ENCODE measurements at regions not wholly inside any gene's neighbourhood (a gene's known extent, or its start where the extent isn't known, plus 50 kb on each side); places are given as distances from the start of the nearest gene placed in this dataset.

GRCh38 chr1:97996880-97997279, 76.0 kb upstream of the DPYD start:
- TF ChIP-seq EP300 (IDR thresholded peaks at IDR 0.05) (no peak), POLR2AphosphoS5 (IDR thresholded peaks at IDR 0.05) (no peak), POLR2A (IDR thresholded peaks at IDR 0.05) (no peak)
- TF ChIP-seq, protein P1, sequence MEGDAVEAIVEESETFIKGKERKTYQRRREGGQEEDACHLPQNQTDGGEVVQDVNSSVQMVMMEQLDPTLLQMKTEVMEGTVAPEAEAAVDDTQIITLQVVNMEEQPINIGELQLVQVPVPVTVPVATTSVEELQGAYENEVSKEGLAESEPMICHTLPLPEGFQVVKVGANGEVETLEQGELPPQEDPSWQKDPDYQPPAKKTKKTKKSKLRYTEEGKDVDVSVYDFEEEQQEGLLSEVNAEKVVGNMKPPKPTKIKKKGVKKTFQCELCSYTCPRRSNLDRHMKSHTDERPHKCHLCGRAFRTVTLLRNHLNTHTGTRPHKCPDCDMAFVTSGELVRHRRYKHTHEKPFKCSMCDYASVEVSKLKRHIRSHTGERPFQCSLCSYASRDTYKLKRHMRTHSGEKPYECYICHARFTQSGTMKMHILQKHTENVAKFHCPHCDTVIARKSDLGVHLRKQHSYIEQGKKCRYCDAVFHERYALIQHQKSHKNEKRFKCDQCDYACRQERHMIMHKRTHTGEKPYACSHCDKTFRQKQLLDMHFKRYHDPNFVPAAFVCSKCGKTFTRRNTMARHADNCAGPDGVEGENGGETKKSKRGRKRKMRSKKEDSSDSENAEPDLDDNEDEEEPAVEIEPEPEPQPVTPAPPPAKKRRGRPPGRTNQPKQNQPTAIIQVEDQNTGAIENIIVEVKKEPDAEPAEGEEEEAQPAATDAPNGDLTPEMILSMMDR (IDR thresholded peaks at IDR 0.05), result no peak
